H1 (cell line): ENCODE measurements at regions not wholly inside any gene's neighbourhood (a gene's known extent, or its start where the extent isn't known, plus 50 kb on each side); places are given as distances from the start of the nearest gene placed in this dataset.

Source experiments
- CTCF ChIA-PET: fragments of 300-600 bp; sonication (Branson Sonifier 250); formaldehyde crosslinking; loops from one replicate; lab custom pipeline; 2021; ENCODE audit not compliant: partially characterized antibody; lab: Charles Lee
- POLR2A ChIA-PET: fragments of 300-600 bp; sonication (Branson Sonifier 250); formaldehyde crosslinking; loops from one replicate; lab custom pipeline; 2021; ENCODE audit warnings: inconsistent platforms; ENCODE audit not compliant: partially characterized antibody; lab: Charles Lee
- DNase-seq, 2 experiments: peaks; one replicate each; pipeline versions ENCODE4 v3.0.0 to v3.0.0-alpha.2; 2010 to 2022; ENCODE audit warnings: low spot score in 2 of 2, low read depth in 1 of 2, mixed read lengths in 1 of 2
- FAIRE-seq: peaks from 2 replicates; lab custom pipeline; 2011; peaks lifted over from hg19 to GRCh38; lab: Jason Lieb, UNC
- H2AFZ ChIP-seq: 2 replicates; pipeline ENCODE4 v1.8.1; 2012; ENCODE audit warnings: low read length, inconsistent platforms
- H2AK5ac ChIP-seq: 2 replicates; pipeline ENCODE4 v1.6.1; 2013; ENCODE audit warnings: low read depth, low read length
- H2BK120ac ChIP-seq: replicated peaks from 2 replicates; pipeline ENCODE3; 2013; ENCODE audit warnings: low read depth, low read length, inconsistent platforms
- H2BK12ac ChIP-seq: 2 replicates; pipeline ENCODE4 v1.6.1; 2013; ENCODE audit warnings: low read depth, low read length
- H2BK15ac ChIP-seq: 2 replicates; pipeline ENCODE4 v1.6.1; 2013; ENCODE audit warnings: low read length
- H2BK20ac ChIP-seq: 2 replicates; pipeline ENCODE4 v1.6.1; 2013; ENCODE audit warnings: low read length
- H2BK5ac ChIP-seq: 2 replicates; pipeline ENCODE4 v1.6.1; 2013; ENCODE audit warnings: low read depth, low read length
- H3K14ac ChIP-seq: 2 replicates; pipeline ENCODE4 v1.6.1; 2013; ENCODE audit warnings: inconsistent platforms; ENCODE audit not compliant: insufficient read length
- H3K18ac ChIP-seq: 2 replicates; pipeline ENCODE4 v1.6.1; 2013; ENCODE audit warnings: low read length; ENCODE audit errors: extremely low read depth
- H3K23ac ChIP-seq: 2 replicates; pipeline ENCODE4 v1.6.1; 2013; ENCODE audit warnings: inconsistent platforms; ENCODE audit not compliant: insufficient read length
- H3K23me2 ChIP-seq: 2 replicates; pipeline ENCODE4 v1.6.1; 2013; ENCODE audit warnings: low read depth, low read length
- H3K27ac ChIP-seq: 2 replicates; pipeline ENCODE4 v1.6.1; 2011; ENCODE audit warnings: low read depth, low read length, inconsistent platforms
- H3K27me3 ChIP-seq, 4 experiments: replicated peaks in 1 of 4; 1 replicate in 1 of 4; 2 replicates in 3 of 4; pipeline versions ENCODE4 v1.6.1 to v1.8.1; 2011 to 2013; ENCODE audit warnings: low read length in 3 of 4, mild to moderate bottlenecking in 3 of 4, inconsistent platforms in 2 of 4, mixed read lengths in 2 of 4, moderate library complexity in 1 of 4; ENCODE audit not compliant: control insufficient read depth in 3 of 4, insufficient read depth in 3 of 4; ENCODE audit errors: extremely low read depth in 1 of 4
- H3K36me3 ChIP-seq, 4 experiments: 2 replicates each; pipeline versions ENCODE4 v1.6.1 to v1.8.1; 2011 to 2013; ENCODE audit warnings: mild to moderate bottlenecking in 4 of 4, low read length in 3 of 4, moderate library complexity in 2 of 4, control low read depth in 1 of 4, inconsistent platforms in 1 of 4; ENCODE audit not compliant: insufficient read depth in 4 of 4, control insufficient read depth in 2 of 4
- H3K4ac ChIP-seq: replicated peaks from 2 replicates; pipeline ENCODE3; 2013; ENCODE audit warnings: low read length, low read depth, mixed read lengths, inconsistent platforms; ENCODE audit not compliant: insufficient read length
- H3K4me1 ChIP-seq, 4 experiments: replicated peaks in 1 of 4; 1 replicate in 1 of 4; 2 replicates in 3 of 4; pipeline versions ENCODE4 v1.6.1 to v1.8.1; 2011 to 2013; ENCODE audit warnings: low read length in 3 of 4, inconsistent platforms in 2 of 4, mixed read lengths in 1 of 4; ENCODE audit not compliant: insufficient read depth in 4 of 4, control insufficient read depth in 3 of 4
- H3K4me2 ChIP-seq, 2 experiments: 2 replicates each; pipeline versions ENCODE4 v1.6.1 to v1.8.1; 2011 to 2013; ENCODE audit warnings: low read depth in 2 of 2, low read length in 2 of 2, control low read depth in 1 of 2, inconsistent platforms in 1 of 2, mild to moderate bottlenecking in 1 of 2; ENCODE audit not compliant: insufficient read depth in 1 of 2
- H3K4me3 ChIP-seq, 4 experiments: fragments of 200-600, 300-600 bp in 1 of 4; sonication (generic), shearing (Covaris generic), sonication (Bioruptor Twin) in 1 of 4; 2 replicates each; pipeline versions ENCODE4 v1.5.1 to v1.8.1; 2011 to 2016; ENCODE audit warnings: low read length in 4 of 4, low read depth in 3 of 4, control low read depth in 2 of 4, inconsistent platforms in 2 of 4, mild to moderate bottlenecking in 2 of 4, mixed read lengths in 1 of 4, moderate library complexity in 1 of 4; ENCODE audit not compliant: insufficient read depth in 2 of 4; ENCODE audit errors: extremely low read depth in 1 of 4
- H3K56ac ChIP-seq: replicated peaks from 2 replicates; pipeline ENCODE3; 2013; ENCODE audit warnings: low read depth, mild to moderate bottlenecking, mixed read lengths, low read length, inconsistent platforms; ENCODE audit not compliant: insufficient read length
- H3K79me1 ChIP-seq: 2 replicates; pipeline ENCODE4 v1.6.1; 2013; ENCODE audit warnings: low read depth, low read length, control low read depth
- H3K79me2 ChIP-seq, 2 experiments: 2 replicates each; pipeline versions ENCODE4 v1.6.1 to v1.8.1; 2012 to 2013; ENCODE audit warnings: low read length in 2 of 2, mild to moderate bottlenecking in 2 of 2, inconsistent platforms in 1 of 2; ENCODE audit not compliant: insufficient read depth in 2 of 2, control insufficient read depth in 1 of 2
- H3K9ac ChIP-seq, 4 experiments: replicated peaks in 1 of 4; 1 replicate in 1 of 4; 2 replicates in 3 of 4; pipeline versions ENCODE4 v1.6.1 to v1.8.1; 2011 to 2013; ENCODE audit warnings: low read depth in 3 of 4, low read length in 3 of 4, control low read depth in 2 of 4, mild to moderate bottlenecking in 2 of 4, moderate library complexity in 2 of 4, inconsistent platforms in 1 of 4; ENCODE audit errors: extremely low read depth in 1 of 4
- H3K9me3 ChIP-seq, 2 experiments: 2 replicates each; pipeline versions ENCODE4 v1.6.1 to v1.8.1; 2012 to 2013; ENCODE audit warnings: mild to moderate bottlenecking in 2 of 2, moderate library complexity in 2 of 2, control low read depth in 1 of 2, inconsistent platforms in 1 of 2, low read depth in 1 of 2, low read length in 1 of 2, mixed read lengths in 1 of 2; ENCODE audit not compliant: insufficient read depth in 2 of 2
- H4K20me1 ChIP-seq, 2 experiments: replicated peaks in 1 of 2; 2 replicates each; pipeline versions ENCODE3 to v1.8.1; 2011 to 2013; ENCODE audit warnings: inconsistent platforms in 2 of 2, low read length in 2 of 2, mild to moderate bottlenecking in 1 of 2; ENCODE audit not compliant: insufficient read depth in 2 of 2, control insufficient read depth in 1 of 2
- H4K5ac ChIP-seq: 2 replicates; pipeline ENCODE4 v1.6.1; 2013; ENCODE audit warnings: low read length, low read depth, mixed read lengths, inconsistent platforms; ENCODE audit not compliant: insufficient read length
- H4K8ac ChIP-seq: 2 replicates; pipeline ENCODE4 v1.8.0; 2013; ENCODE audit warnings: mild to moderate bottlenecking, moderate library complexity, low read length, inconsistent platforms; ENCODE audit not compliant: insufficient read depth; ENCODE audit errors: extremely low read depth
- H4K91ac ChIP-seq: replicated peaks from 2 replicates; pipeline ENCODE3; 2013; ENCODE audit warnings: low read length, mixed read lengths, inconsistent platforms; ENCODE audit not compliant: insufficient read length
- BRCA1 ChIP-seq: IDR thresholded peaks from 2 replicates; pipeline ENCODE4 v1.6.1; 2012; ENCODE audit warnings: low read depth, low read length, improper control_type of control experiment
- MAFK ChIP-seq: IDR thresholded peaks from 2 replicates; pipeline ENCODE4 v1.6.1; 2012; ENCODE audit warnings: low read depth, mild to moderate bottlenecking, improper control_type of control experiment, low read length
- MAX ChIP-seq: IDR thresholded peaks from 2 replicates; pipeline ENCODE4 v1.6.1; 2012; ENCODE audit warnings: inconsistent platforms
- SIX5 ChIP-seq: IDR thresholded peaks from 2 replicates; pipeline ENCODE4 v1.6.1; 2011; ENCODE audit warnings: mild to moderate bottlenecking, low read depth, low read length
- WGBS, 2 experiments: shearing (Covaris generic) in 1 of 2; methylation state at CpG; one replicate each; pipeline versions ENCODE4 v1.1.6 to v1.1.7; 2013 to 2015; ENCODE audit warnings: low lambda C conversion rate in 2 of 2, mixed read lengths in 2 of 2, inconsistent platforms in 1 of 2, low coverage in 1 of 2, missing lambda C conversion rate in 1 of 2; ENCODE audit not compliant: insufficient replicate concordance in 2 of 2, insufficient coverage in 1 of 2, insufficient read length in 1 of 2; ENCODE audit errors: extremely low coverage in 1 of 2, missing lambda C conversion rate in 1 of 2; 5-methylcytosine and 5-hydroxymethylcytosine counted together
- TF ChIP-seq, protein P1 (sequence below): IDR thresholded peaks from 2 replicates; pipeline ENCODE4 v1.6.1; 2011; ENCODE audit warnings: low read length, improper control_type of control experiment

DNA sequence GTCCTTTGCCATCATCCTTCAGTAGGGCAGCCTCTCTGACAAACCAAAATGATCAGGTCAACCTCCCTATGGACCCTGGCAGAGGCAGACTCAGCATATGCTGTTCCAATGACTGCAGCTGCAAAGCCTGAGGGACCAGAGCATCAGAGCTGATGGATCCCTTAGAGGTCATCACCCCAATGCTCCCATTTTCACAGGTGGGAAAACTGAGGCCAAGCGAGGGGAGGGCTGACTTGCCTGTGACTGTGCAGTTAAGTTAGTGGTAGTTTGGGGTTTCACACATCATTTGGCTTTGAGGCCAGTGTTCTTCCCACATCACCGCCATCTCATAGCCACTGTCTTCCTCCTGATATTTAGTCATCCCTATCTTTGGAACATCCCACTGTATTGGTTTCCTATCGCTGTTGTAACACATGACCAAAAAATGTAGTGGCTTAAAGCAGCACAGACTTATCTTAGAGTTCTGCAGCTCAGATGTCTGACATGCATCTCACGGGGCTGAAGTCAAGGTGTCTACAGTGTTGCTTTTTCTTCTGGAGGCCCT lies 69.3 kb upstream of the PDZD8 start:
- H2AFZ ChIP-seq: no peak overlapping the region
- no peak overlapping the region for H2BK5ac ChIP-seq
- no peak overlapping the region for H3K4me3 ChIP-seq
- no peak overlapping the region for H3K27ac ChIP-seq
- H3K4ac ChIP-seq: no peak overlapping the region
- no peak overlapping the region for H3K4me2 ChIP-seq
- H3K27me3 ChIP-seq: no peaks in the 10 kb centered on the region
- no peak overlapping the region for H2BK20ac ChIP-seq
- no peaks in the 10 kb centered on the region for H3K79me1 ChIP-seq
- no peak overlapping the region for H4K91ac ChIP-seq
- H3K79me2 ChIP-seq: no peaks in the 10 kb centered on the region
- FAIRE-seq (no peak), DNase-seq (no peak)
- no peak overlapping the region for H2BK15ac ChIP-seq
- H3K9me3 ChIP-seq: peaks cover 19 to 24% of the 10 kb centered on the region in 2 experiments
- H4K20me1 ChIP-seq: no peaks in the 10 kb centered on the region
- no peak overlapping the region for H4K5ac ChIP-seq
- no peak overlapping the region for H2BK120ac ChIP-seq
- H3K56ac ChIP-seq: no peak overlapping the region
- no peak overlapping the region for H2AK5ac ChIP-seq
- WGBS, 2 experiments: 90% methylated on average over 4 of the region's 4 CpGs; no CpG with 5 or more reads in 1 of the 2 experiments
- H3K23me2 ChIP-seq: no peaks in the 10 kb centered on the region
- no peak overlapping the region for H3K18ac ChIP-seq
- no peak overlapping the region for H3K9ac ChIP-seq
- no peak overlapping the region for H2BK12ac ChIP-seq
- CTCF ChIA-PET: interaction anchor here (0.7 to 10.0 kb wide), 5 partner anchors 8 to 1218 kb away, joined by 3 to 132 read pairs (median 4); no protein-coding TSS in a partner anchor
- no peaks in the 10 kb centered on the region; a peak in 1 of 8 replicates for H3K36me3 ChIP-seq
- H4K8ac ChIP-seq: no peak overlapping the region
- no peaks in the 10 kb centered on the region; a peak in 1 of 7 replicates for H3K4me1 ChIP-seq
- no peak overlapping the region for H3K14ac ChIP-seq
- no peak overlapping the region for H3K23ac ChIP-seq
- POLR2A ChIA-PET: no interaction called here
- TF ChIP-seq MAFK (no peak), BRCA1 (no peak), MAX (no peak), SIX5 (no peak)
- TF ChIP-seq, protein P1, sequence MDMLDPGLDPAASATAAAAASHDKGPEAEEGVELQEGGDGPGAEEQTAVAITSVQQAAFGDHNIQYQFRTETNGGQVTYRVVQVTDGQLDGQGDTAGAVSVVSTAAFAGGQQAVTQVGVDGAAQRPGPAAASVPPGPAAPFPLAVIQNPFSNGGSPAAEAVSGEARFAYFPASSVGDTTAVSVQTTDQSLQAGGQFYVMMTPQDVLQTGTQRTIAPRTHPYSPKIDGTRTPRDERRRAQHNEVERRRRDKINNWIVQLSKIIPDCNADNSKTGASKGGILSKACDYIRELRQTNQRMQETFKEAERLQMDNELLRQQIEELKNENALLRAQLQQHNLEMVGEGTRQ: no peak
